ENCODE measurements at regions not wholly inside any gene's neighbourhood (a gene's known extent, or its start where the extent isn't known, plus 50 kb on each side); places are given as distances from the start of the nearest gene placed in this dataset.

DNA sequence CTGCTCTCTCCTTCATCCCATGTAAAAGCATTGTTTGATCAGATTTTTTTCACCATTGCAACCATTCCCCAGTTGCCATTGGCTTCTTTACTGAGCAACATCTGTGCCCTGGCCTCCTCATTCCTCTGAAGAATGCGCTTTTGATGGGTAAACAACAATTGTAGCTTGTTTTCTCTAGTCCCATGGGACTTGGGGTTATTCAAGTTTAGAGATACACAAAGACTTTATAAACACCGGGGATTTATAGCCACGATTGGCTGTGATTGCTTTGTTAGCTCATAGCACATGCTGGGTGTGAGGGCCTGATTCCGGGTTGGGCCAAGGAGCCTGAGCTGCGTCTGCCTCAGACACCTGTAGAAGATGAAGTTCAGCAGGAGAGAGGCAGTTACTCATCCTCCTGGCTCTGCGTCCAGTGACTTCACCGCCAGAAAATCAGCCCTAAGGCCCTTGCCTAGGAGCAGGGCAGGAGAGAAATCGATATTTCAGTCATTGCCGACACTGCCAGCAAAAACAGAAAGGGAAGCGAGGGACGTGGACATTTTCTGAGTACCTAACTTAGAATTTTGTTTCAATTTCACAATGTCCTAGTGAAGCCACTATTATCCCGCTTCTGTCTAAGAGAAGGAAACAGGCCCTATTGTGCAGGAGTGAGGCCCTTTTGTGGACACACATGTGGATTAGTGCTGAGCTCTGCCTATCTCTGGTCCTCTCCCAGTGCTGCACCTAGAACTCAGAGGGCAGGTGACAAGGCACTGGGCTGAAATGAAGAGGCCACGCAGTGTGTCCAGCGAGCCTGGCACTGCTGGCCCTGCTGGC is 159.8 kb upstream of the USP24 start:
- no peak for DNase-seq

DNA sequence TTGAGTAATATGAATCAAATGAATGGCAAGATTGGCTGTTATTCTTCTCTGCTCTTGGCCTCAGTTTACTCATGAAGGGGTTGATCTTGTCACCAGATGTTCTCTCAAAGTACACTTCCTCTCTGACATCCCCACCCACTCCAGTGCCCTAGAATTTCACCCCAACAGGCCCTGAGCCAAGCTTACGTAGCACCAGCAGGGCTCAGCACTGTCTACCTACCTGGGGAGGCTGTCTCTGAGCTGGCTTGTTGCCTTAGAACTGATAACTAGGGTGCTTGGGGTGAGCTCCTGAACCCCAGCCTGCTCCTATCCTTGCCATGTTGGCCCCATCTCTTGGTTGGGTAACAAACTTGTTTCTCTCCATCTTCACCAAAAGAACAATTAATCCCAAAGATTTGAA is 159.1 kb upstream of the USP24 start:
- no peak for DNase-seq

DNA sequence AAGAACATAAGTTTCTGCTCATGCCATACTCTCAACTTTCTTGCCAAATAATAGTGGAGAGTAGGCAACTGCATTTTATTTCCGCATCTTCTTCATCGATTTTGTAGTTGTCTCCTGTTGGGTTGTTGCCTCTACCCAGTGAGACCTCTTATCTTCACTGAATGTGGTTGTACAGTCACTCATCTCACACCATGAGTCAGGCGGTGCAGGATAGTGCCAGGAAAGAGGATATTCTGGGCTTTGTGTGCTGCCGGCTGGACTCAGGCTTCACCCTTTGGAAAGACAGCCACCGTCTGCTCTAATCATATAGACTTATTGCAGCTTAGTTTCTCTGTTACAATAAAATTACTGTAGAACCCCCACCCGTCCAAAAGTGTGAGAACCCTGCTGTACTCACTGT is 154.3 kb upstream of the USP24 start:
- DNase-seq, result no peak

DNA sequence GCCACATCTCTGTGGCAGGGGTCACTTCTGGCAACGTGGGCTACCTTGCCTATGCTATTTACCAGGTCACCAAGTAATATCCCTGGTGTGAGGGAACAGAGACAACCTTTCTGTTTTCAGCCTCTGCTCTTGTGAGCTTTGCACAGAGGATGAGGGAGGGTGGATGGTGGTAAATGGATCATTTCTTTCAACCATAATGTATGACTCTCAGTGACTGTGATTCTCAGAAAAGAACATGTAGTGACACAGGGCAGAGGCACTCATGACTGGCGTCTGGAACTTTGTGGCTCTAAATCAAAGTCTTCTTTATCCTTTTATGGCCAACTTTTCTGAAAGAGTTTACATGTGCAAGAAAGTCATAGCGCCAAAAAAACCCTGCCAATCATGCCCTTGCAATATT is 153.5 kb upstream of the USP24 start:
- DNase-seq, result no peak

DNA sequence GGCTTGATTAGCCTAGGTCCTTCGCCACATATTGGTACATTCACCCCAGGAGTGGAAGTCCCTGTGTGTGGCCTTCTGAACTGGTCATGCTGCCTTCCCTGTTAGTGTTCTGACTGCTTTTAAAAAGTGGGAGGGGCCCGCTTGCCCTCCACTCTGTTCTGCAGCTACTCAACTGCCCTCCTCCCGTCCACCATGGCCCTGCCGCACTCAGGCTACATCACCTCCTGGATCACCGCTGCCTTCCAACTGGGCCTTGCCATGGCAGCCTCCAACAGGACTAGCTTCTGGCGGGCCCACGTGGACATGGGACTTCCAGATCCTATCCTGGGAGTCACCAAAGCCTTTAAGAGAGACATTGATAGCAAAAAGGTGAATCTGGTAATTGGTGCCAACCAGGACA is 152.1 kb upstream of the USP24 start:
- no peak for DNase-seq

DNA sequence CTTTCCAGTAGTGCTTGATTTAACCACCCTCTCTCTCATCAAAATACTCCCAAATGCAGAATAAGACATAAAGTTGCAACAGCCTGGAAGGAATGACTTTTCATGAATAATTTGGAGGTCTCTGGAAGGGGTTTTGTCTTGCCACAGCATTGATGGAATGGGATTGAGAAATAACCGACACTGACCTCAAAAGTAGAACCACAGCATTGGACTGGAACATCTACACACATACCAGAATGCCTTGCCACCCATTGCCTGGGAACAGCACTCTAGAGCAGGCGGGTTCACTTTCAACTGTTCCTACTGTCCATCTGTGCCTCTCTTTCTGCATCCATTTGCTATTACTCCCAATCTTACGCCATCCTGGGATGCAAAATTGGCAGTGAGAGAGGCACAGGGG is 149.1 kb upstream of the USP24 start:
- DNase-seq, result no peak

DNA sequence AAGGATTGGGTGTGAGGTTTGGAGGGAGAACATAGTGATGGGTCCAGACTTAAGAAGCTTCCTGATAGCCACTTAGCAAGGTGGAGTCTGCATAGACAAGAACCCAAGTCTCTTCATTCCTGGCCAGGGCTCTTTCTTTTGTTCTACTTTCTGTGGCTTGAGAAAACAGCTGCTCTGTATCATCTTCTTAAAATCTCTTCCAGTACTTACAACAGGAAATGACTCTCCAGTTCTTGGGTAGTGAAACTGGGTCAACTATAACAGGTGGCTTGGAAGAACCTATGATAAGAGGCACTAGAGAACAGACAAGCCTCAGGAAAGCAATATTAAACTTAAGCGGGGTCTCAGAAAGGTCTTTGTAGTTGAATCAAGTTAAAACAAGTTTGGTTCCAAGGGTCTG is 148.1 kb upstream of the USP24 start:
- no peak for DNase-seq

DNA sequence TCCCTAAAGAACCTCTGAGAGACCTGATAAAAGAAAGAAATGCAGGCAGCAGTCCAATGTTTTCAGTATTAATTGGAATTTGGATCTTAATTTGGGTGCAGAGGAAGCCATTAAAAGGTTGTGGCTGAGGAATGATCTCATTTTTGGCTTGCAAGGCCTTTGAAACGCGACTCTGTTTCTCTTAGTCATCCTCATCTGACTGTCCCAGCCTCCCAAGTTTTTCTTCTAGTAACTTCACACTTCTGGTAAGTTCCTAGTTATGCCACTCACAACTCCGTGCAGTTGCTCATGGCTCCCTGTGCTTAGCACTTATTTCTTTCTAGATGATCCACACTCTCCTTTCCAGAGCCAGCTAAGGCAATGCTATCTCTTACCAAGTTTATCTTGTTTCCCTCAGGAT is 147.4 kb upstream of the USP24 start:
- no peak for DNase-seq

DNA sequence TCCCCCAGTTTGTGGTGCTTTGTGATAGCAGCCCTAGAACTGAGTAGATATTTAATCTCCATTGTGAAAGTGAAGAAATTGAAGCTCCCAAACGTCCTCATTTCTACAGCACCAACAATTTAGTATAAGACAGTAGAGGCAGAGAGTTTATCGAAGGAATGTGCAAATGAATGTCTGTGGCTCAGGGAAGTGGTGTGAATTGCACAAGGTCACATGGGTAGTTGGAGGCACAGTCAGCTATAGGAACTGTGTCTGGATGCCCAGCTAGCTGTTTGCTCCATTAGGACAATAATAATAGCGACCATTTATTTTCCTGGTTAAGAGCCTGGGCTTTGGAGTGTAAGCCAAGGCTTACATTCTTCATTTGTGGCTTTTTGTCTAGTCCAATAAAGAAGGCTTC is 144.4 kb upstream of the USP24 start:
- no peak for DNase-seq

DNA sequence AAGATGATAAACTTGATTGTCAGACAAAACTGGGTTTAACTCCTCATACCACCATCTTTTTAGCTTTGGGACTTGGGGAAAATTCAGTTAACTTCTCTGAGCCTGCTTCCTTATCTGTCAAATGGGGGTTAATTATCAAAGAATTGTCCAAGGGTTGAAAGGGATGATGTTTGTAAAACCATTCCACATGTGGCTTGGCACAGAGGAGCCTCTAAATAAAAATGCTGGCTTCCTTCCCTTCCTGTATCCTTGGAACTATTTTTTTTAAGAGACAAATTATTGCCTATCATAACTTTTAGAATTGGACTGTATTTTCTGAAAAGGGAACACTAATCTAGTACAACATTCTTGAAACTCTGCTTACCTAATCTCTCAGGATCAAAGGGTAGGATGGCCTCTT is 143.4 kb upstream of the USP24 start:
- no peak for DNase-seq

DNA sequence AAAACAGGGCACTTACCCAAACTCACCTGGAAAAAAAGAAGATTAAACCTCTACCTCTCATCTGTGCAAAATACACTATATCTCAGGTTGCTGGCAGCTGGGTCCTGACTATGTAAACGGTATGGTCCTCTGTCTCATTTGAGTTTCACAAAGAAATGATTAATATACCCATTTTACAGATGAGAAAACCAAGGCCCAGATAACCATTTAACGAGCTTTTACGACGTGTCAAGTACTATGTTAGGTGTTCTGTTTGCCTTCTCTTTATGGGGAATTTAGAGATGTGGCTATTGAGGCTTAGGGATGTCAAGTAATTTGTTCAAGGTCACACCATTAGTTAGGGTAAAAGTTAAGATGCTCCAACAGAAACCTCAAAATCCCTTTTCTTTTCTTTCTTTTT is 140.4 kb upstream of the USP24 start:
- DNase-seq, result no peak

DNA sequence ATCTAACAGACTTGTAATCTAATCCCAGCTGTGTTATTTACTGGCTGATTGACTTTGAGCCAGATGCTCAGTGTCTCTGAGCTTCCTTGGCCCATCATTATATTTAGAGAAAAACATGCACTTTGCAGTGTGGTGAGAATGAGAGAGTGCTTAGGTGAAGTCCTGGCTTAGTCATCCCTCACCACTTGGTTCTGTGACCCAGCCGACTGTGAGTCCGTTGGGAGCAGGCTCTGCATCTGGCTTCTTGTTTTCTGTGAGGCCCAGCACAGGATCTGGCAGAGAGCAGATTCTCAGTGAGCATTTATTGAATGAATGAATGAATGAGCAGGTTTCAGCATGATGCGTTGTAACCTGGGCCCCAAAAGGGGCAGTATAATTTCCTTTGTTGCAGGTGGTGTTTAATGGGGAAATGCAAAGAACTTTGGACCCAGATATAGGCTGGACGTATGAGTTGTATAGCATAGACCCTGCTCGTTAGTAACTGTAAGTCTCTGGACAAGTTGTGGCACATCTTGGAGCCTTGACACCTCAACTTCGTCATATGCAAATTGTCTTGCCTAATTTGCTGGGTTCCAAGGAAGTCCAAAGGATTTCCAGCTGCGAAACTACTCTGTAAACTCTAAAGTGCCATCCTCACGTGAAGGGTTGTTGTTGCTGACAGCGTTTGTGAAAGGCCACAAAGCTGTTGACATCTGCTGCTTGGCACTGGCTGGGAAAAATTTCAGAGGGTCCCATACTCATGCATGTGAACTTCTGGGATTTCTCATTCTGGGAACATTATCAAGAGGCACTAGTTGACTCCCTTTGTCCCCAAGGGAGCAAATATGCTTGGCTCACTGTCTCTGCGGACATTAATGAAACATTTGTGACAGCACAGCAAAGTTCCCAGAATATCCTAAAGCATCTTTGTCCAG is 138.8 kb upstream of the USP24 start:
- DNase-seq, result no peak

DNA sequence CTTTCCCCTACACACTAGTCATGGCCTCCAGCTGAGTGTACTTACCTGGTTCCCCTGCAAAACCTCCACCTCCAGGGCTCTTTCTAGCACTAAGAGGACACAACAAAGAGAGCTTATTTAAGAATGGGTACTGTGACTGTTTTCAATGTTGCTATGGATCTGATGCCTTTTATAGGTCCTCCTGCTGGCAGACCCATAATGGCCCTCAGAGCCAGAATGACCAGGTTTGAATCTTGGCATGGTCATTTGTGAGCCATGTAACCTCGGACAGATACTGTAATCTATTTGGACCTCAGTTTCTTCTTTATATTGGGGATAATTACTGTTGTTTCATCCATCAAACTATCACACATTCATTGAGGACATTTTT is 137.6 kb upstream of the USP24 start:
- no peak for DNase-seq

DNA sequence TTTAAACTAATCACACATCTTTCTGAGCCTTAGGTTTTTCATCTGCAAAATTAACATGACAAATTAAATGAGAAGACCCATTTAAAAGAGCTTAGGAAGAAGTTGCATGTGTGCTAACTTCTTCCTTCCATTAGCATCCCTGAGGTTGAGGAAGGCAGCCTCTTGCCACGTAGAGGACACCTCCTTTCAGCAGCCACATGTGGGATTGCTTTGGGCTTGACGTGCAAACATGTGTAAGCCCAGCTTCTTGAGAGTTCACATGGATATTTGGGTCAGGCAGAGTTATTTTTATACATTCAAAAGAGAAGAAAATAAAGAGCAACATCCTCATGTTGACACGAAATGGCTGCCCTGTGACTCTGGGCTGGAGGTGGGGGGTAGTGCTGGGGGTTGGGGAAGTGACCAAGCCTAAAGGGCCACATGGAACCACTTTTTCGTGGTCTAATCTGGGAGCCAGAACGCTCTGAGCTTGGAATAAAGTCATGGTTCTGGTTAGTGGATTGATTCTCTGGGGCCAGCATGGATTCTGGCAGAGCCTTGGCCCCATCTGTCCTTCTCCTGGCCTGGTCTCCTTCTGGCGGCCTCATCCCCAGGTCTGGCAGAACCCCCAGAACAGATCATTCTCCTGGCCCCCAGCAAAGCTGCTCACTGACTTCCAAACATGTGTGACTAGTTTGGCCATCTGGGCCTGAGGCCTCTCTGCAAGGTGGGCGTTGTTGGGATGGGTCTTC is 137.1 kb upstream of the USP24 start:
- DNase-seq, result no peak

DNA sequence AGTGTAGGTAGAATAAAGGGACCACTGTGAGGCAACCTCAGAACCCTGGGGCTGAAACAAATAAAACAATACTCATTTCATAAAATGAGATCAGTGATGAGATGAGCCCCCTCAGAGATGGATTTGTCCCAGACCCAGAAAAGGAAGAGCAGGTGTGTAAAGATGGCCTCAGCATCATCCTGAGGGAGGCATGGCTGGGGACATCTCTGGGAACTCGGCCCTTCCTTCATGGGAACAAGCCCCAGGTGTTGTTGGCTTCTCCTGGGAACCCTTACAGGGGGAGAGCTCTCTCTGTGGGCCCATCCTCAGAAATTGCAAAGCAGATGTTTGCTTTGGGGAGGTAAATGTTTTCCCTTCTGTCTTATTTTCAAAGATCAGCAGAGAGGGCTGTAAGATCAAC is 133.2 kb upstream of the USP24 start:
- DNase-seq, result no peak

DNA sequence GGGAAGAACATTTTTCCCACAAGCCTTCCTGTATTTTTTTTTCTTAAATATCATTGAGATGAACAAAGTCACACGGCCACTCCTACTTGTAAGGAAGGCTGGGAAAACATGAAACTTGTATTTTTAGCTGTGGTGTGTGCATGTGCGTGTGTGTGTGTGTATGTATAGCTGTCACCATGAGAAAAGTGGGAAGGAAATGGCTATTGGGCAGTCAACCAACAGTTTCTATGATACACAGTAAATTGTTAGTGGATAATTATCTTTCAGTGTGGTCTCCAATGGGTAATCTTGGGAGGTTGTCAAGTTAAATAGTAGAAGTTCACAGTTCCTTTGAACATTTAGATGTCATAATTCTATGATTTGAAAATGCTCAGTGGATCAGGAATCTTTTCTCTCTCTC is 132.7 kb upstream of the USP24 start:
- no peak for DNase-seq

DNA sequence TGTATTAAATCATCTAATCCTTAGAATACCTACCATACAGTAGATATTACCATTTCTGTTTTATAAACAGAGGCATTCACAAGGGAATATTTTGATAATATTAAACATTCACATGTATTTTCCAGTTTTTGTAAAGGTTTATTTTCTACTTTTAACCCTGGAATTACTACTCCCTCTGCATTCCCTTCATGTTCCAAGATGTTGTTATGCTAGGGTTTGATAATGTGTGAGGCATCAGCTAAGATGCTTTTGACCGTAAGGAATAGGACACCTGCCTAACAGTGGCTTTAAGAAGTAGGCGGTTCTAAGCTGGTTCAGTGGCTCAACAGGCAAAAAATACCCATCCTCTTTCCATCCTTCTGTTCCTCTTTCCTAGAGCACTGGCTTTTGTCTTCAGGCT is 131.9 kb upstream of the USP24 start:
- no peak for DNase-seq

DNA sequence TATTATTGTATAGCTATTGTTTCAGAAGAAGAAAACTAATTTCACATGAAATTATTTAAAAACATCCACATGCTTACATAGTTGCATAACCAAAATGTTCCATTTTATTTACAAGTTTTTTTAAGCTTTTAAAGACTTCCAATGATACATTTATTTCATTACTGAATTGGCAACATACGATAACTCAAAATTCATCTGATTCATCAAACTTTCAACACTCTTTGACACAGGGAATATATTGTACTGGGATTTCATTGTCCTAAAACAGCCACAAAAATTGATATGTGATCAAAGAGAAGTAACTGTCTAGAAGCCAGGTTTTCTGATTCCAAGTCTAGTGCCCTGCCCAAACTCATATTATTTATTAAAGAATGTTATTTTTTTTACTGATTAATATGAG is 131.4 kb upstream of the USP24 start:
- DNase-seq, result no peak

DNA sequence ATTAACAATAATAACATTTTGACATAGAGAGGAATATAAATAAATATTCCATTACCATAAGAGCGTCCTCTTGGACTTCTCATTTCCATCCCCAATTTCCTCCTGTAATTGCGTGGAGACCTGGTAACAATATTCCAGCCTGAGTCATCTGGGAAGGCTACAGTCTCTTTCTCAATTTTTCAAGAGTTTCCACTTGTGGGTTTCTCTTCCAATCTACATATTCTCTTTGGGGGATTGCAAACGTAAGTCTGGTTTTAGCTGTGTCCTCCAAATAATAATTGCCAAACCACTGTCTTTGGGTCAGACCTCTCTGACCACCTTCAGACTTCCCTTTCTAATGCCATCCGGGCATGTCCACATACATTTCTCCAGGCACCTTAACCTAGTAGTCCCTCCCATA is 124.5 kb upstream of the USP24 start:
- no peak for DNase-seq

DNA sequence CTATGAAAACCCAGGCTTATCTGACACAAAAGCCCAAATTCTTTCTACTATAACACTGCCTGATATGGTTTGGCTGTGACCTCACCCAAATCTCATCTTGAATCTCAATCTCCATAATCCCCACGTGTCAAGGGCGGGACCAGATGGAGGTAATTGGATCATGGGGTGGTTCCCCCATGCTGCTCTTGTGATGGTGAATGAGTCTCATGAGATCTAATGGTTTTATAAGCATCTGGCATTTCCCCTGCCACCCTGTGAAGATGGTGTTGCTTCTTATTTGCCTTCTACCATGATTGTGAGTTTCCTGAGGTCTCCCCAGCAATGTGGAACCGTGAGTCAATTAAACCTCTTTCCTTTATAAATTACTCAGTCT is 123.3 kb upstream of the USP24 start:
- no peak for DNase-seq

DNA sequence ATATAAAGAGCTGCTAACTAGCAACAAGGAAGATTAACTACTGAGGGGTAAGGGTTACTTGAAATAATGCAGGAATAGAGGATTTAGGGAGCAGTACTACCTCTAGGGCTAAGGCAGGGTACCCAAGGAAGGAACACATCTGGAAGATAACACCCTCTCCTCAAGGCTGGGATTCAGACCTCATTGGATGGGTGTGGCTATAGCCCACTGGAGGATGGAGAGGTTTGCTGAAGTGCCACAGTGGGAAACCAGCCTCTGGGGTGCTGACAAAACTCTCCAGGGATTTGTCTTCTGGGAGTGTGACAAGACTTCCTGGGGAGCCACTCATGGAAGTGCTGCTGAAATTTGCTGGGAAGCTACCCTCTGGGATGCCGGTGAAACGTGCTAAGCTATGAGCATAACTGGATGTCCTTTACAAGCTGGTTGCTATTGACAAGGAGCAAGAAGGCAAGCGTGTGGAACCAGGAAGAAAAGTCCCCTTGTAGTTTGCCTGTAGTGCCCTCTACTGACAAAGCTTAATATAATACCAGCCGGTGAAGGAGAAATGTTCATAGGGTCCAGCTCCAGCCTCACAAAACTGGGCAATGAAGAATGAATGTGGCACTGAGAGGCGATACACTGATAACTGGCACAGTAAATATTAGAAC is 122.8 kb upstream of the USP24 start:
- no peak for DNase-seq

DNA sequence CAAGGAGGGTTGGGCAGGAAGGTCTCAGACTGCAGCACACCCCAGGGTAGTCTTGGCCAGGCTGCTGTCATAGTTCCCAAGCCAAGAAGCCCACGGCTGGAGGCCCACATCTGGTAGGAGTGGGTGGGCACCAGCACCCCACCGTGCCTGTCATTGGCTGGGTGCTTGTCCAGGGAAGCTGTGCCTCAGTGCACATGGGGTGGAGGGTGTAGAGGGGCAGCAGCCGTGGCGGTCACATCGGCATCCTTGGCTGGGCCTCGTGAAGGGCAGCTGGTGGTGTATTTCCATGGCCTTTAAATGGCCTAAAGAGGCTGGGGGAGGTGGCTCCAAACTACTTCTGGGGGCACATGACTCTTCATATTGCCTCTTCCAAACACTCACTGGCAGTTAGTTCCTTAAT is 119.6 kb upstream of the USP24 start:
- DNase-seq, result no peak

DNA sequence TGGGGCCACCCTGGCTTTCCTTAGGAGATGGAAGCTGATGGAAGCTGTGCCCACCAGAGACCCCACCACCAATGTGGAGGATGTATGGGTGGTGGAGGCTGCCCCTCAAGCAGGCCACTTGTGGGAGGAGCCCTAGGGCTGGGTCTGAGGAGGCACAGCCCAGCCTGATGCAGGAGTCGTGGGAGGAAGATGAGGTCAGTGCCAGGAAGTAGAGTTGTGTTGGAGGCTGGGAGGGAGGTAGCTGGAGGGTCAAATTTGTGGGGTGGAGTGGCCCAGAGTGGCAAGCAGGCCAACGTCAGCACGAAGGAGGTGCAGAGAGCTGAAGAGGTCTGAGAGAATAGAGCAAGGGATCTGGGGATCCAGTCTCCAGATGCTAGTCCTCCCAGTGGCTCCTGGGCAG is 119.0 kb upstream of the USP24 start:
- no peak for DNase-seq
